Activated CD8-positive, alpha-beta memory T cell treated with anti-CD3 and anti-CD28 coated beads for 48 hours (primary cell): ENCODE measurements at regions not wholly inside any gene's neighbourhood (a gene's known extent, or its start where the extent isn't known, plus 50 kb on each side); places are given as distances from the start of the nearest gene placed in this dataset.
"Not testable (repeated sequence)": the region's sequence is repeated elsewhere in the genome, so short reads cannot be mapped to it uniquely, and the experiment has no call there.

Experiments
- DNase-seq, 3 experiments: peaks; one replicate each; pipeline ENCODE4 v3.0.0-alpha.2; 2020; ENCODE audit warnings: low read depth in 2 of 3, low spot score in 2 of 3

GRCh38 chr6:54559136-54559535 lies 250.9 kb downstream of the TINAG start:
- DNase-seq: no peak

- DNase-seq: not testable (repeated sequence)
Measured at GRCh38 chr6:54564188-54564587, 255.9 kb downstream of the TINAG start.

- no peak for DNase-seq
Measured at GRCh38 chr6:54574671-54575070, 266.4 kb downstream of the TINAG start.

- no peak for DNase-seq
Measured at GRCh38 chr6:54578261-54578660, 268.3 kb upstream of the FAM83B start.

- no peak for DNase-seq
Measured at GRCh38 chr6:54579011-54579410, 267.6 kb upstream of the FAM83B start.

GRCh38 chr6:54586251-54586650 lies 260.3 kb upstream of the FAM83B start:
- DNase-seq: no peak

- no peak for DNase-seq
Measured at GRCh38 chr6:54587277-54587676, 259.3 kb upstream of the FAM83B start.

GRCh38 chr6:54588176-54588575 lies 258.4 kb upstream of the FAM83B start:
- DNase-seq: no peak

- no peak for DNase-seq
Measured at GRCh38 chr6:54595844-54596243, 250.7 kb upstream of the FAM83B start.

- no peak for DNase-seq
Measured at GRCh38 chr6:54598787-54599313, 247.7 kb upstream of the FAM83B start.

GRCh38 chr6:54601600-54602300 lies 244.8 kb upstream of the FAM83B start:
- no peak for DNase-seq

- DNase-seq: no peak
Measured at GRCh38 chr6:54602591-54602990, 244.0 kb upstream of the FAM83B start.

GRCh38 chr6:54609981-54610380 lies 236.6 kb upstream of the FAM83B start:
- no peak for DNase-seq

GRCh38 chr6:54613596-54613995 lies 233.0 kb upstream of the FAM83B start:
- DNase-seq: no peak

GRCh38 chr6:54614499-54615195 lies 231.9 kb upstream of the FAM83B start:
- DNase-seq: no peak

- DNase-seq: no peak
Measured at GRCh38 chr6:54617730-54618129, 228.8 kb upstream of the FAM83B start.

GRCh38 chr6:54618572-54618971 lies 228.0 kb upstream of the FAM83B start:
- DNase-seq: no peak

GRCh38 chr6:54619102-54619501 lies 227.5 kb upstream of the FAM83B start:
- no peak for DNase-seq

- no peak for DNase-seq
Measured at GRCh38 chr6:54621285-54621684, 225.3 kb upstream of the FAM83B start.

GRCh38 chr6:54624216-54624615 lies 222.4 kb upstream of the FAM83B start:
- DNase-seq: no peak

- no peak for DNase-seq
Measured at GRCh38 chr6:54624779-54625178, 221.8 kb upstream of the FAM83B start.

GRCh38 chr6:54629131-54629530 lies 217.4 kb upstream of the FAM83B start:
- no peak for DNase-seq
